Astrocyte (in vitro differentiated cells and primary cell): ENCODE measurements at regions not wholly inside any gene's neighbourhood (a gene's known extent, or its start where the extent isn't known, plus 50 kb on each side); places are given as distances from the start of the nearest gene placed in this dataset.
A peak's percentile ranks its signal among the peaks of the same experiment; 100 is the strongest.

ENCODE experiments used
- DNase-seq: peaks from one replicate; pipeline ENCODE4 v3.0.0-alpha.2; 2010; ENCODE audit warnings: low read depth
- FAIRE-seq: peaks from 2 replicates; lab custom pipeline; 2011; peaks lifted over from hg19 to GRCh38; lab: Jason Lieb, UNC
- H2AFZ ChIP-seq: 2 replicates; pipeline ENCODE4 v1.6.0; 2012; ENCODE audit warnings: low read depth, low read length, inconsistent platforms
- H3K27ac ChIP-seq: 2 replicates; pipeline ENCODE4 v1.5.1; 2011; ENCODE audit warnings: low read depth, low read length, inconsistent platforms
- H3K27me3 ChIP-seq: 2 replicates; pipeline ENCODE4 v1.6.0; 2011; ENCODE audit warnings: low read length, inconsistent platforms; ENCODE audit not compliant: insufficient read depth
- H3K36me3 ChIP-seq: 2 replicates; pipeline ENCODE4 v1.5.1; 2011; ENCODE audit warnings: low read length, inconsistent platforms; ENCODE audit not compliant: insufficient read depth
- H3K4me1 ChIP-seq: 2 replicates; pipeline ENCODE4 v1.5.1; 2011; ENCODE audit warnings: low read length, inconsistent platforms; ENCODE audit not compliant: insufficient read depth
- H3K4me2 ChIP-seq: 2 replicates; pipeline ENCODE4 v1.6.0; 2012; ENCODE audit warnings: low read length, inconsistent platforms
- H3K4me3 ChIP-seq: 2 replicates; pipeline ENCODE4 v1.5.1; 2011; ENCODE audit warnings: low read depth, mild to moderate bottlenecking, low read length, inconsistent platforms; ENCODE audit not compliant: insufficient read depth
- H3K79me2 ChIP-seq: 2 replicates; pipeline ENCODE4 v1.6.0; 2012; ENCODE audit warnings: mild to moderate bottlenecking, low read length, inconsistent platforms; ENCODE audit not compliant: insufficient read depth
- H3K9ac ChIP-seq: 2 replicates; pipeline ENCODE4 v1.6.0; 2012; ENCODE audit warnings: mild to moderate bottlenecking, low read length, inconsistent platforms
- H3K9me3 ChIP-seq: 2 replicates; pipeline ENCODE4 v1.5.1; 2012; ENCODE audit warnings: low read depth, mild to moderate bottlenecking, low read length, inconsistent platforms; ENCODE audit not compliant: insufficient read depth
- H4K20me1 ChIP-seq: 2 replicates; pipeline ENCODE4 v1.6.0; 2012; ENCODE audit warnings: low read length, inconsistent platforms; ENCODE audit not compliant: insufficient read depth
- H3K27ac Mint-ChIP-seq: one replicate; pipeline ENCODE4 v1.8.0; 2021; ENCODE audit warnings: mild to moderate bottlenecking, mixed read lengths; ENCODE audit not compliant: unreplicated experiment
- H3K27me3 Mint-ChIP-seq: one replicate; pipeline ENCODE4 v1.8.0; 2021; ENCODE audit warnings: low read depth, mixed read lengths; ENCODE audit not compliant: unreplicated experiment
- H3K36me3 Mint-ChIP-seq: one replicate; pipeline ENCODE4 v1.8.0; 2021; ENCODE audit warnings: low read depth, mixed read lengths; ENCODE audit not compliant: unreplicated experiment
- H3K4me1 Mint-ChIP-seq: one replicate; pipeline ENCODE4 v1.8.0; 2021; ENCODE audit warnings: low read depth, mixed read lengths; ENCODE audit not compliant: unreplicated experiment
- H3K4me3 Mint-ChIP-seq: one replicate; pipeline ENCODE4 v1.8.0; 2021; ENCODE audit warnings: mild to moderate bottlenecking, moderate library complexity, mixed read lengths; ENCODE audit not compliant: unreplicated experiment
- H3K9me3 Mint-ChIP-seq: one replicate; pipeline ENCODE4 v1.8.0; 2021; ENCODE audit warnings: mild to moderate bottlenecking, mixed read lengths; ENCODE audit not compliant: unreplicated experiment
- CTCF ChIP-seq: IDR thresholded peaks from 2 replicates; pipeline ENCODE4 v1.5.1; 2011; ENCODE audit warnings: low read depth, mild to moderate bottlenecking, inconsistent platforms, low read length, moderate library complexity; ENCODE audit not compliant: insufficient read depth
- EZH2 ChIP-seq: IDR thresholded peaks from 2 replicates; pipeline ENCODE4 v1.6.1; 2012; ENCODE audit warnings: mild to moderate bottlenecking, low read length, inconsistent platforms; ENCODE audit not compliant: insufficient read depth

- no peaks in the 10 kb centered on the region for H3K9me3 Mint-ChIP-seq
- no peaks in the 10 kb centered on the region for H3K9me3 ChIP-seq
Measured at GRCh38 chr9:80906728-80907127, 782.6 kb downstream of the TLE1 start.

GRCh38 chr9:80899208-80899607 lies 790.1 kb downstream of the TLE1 start:
- H4K20me1 ChIP-seq, result no peaks in the 10 kb centered on the region
- H3K4me1 ChIP-seq, result no peaks in the 10 kb centered on the region
- H3K27ac ChIP-seq, result no peak overlapping the region
- no peak overlapping the region for H3K4me3 Mint-ChIP-seq
- H3K9ac ChIP-seq, result no peak overlapping the region
- H3K36me3 ChIP-seq, result no peaks in the 10 kb centered on the region
- H3K27me3 Mint-ChIP-seq, result no peaks in the 10 kb centered on the region
- no peaks in the 10 kb centered on the region for H3K9me3 ChIP-seq
- H3K4me3 ChIP-seq, result no peak overlapping the region
- H3K4me1 Mint-ChIP-seq, result no peaks in the 10 kb centered on the region
- no peak overlapping the region for H2AFZ ChIP-seq
- H3K27me3 ChIP-seq, result no peaks in the 10 kb centered on the region
- H3K4me2 ChIP-seq, result no peak overlapping the region
- peak; percentile 72 for DNase-seq
- no peaks in the 10 kb centered on the region for H3K79me2 ChIP-seq
- no peaks in the 10 kb centered on the region for H3K9me3 Mint-ChIP-seq
- TF ChIP-seq CTCF (no peak), EZH2 (no peak)
- no peak for FAIRE-seq
- no peak overlapping the region for H3K27ac Mint-ChIP-seq
- no peaks in the 10 kb centered on the region for H3K36me3 Mint-ChIP-seq

More at GRCh38 chr9:80906728-80907127, 782.6 kb downstream of the TLE1 start:
- Mint-ChIP-seq H3K27ac (no peak overlapping the region), H3K4me3 (no peak overlapping the region), H3K27me3 (no peaks in the 10 kb centered on the region), H3K36me3 (no peaks in the 10 kb centered on the region), H3K4me1 (no peaks in the 10 kb centered on the region)
- Histone ChIP-seq H3K4me3 (no peak overlapping the region), H3K36me3 (no peaks in the 10 kb centered on the region), H3K79me2 (no peaks in the 10 kb centered on the region), H3K27me3 (no peaks in the 10 kb centered on the region), H3K9ac (no peak overlapping the region), H3K4me1 (no peaks in the 10 kb centered on the region), H4K20me1 (no peaks in the 10 kb centered on the region), H3K4me2 (no peak overlapping the region), H3K27ac (no peak overlapping the region), H2AFZ (no peak overlapping the region)
- DNase-seq, result no peak
- no peak for FAIRE-seq
- no peak for TF ChIP-seq CTCF
- TF ChIP-seq EZH2, result no peak

- H3K4me1 Mint-ChIP-seq, result no peaks in the 10 kb centered on the region
- H3K4me3 Mint-ChIP-seq, result no peak overlapping the region
- H3K27me3 Mint-ChIP-seq, result no peaks in the 10 kb centered on the region
- Histone ChIP-seq H3K27me3 (no peaks in the 10 kb centered on the region), H3K36me3 (no peaks in the 10 kb centered on the region), H3K9ac (no peak overlapping the region), H3K4me1 (no peaks in the 10 kb centered on the region), H3K27ac (no peak overlapping the region), H3K4me3 (no peak overlapping the region), H3K4me2 (no peak overlapping the region), H2AFZ (no peak overlapping the region), H3K79me2 (no peaks in the 10 kb centered on the region), H3K9me3 (no peaks in the 10 kb centered on the region), H4K20me1 (no peaks in the 10 kb centered on the region)
- DNase-seq (no peak), FAIRE-seq (no peak)
- H3K27ac Mint-ChIP-seq, result no peak overlapping the region
- no peak for TF ChIP-seq EZH2
- no peak for TF ChIP-seq CTCF
- H3K9me3 Mint-ChIP-seq, result no peaks in the 10 kb centered on the region
- no peaks in the 10 kb centered on the region for H3K36me3 Mint-ChIP-seq
Measured at GRCh38 chr9:80893190-80893589, 796.2 kb downstream of the TLE1 start.
